22Rv1 (cell line): ENCODE measurements at regions not wholly inside any gene's neighbourhood (a gene's known extent, or its start where the extent isn't known, plus 50 kb on each side); places are given as distances from the start of the nearest gene placed in this dataset.

Experiments used
- H3K27ac ChIP-seq: fragments of 450-650 bp; 2 replicates; pipeline ENCODE4 v1.5.1; 2017
- ZFX ChIP-seq: fragments of 450-650 bp; IDR thresholded peaks from 2 replicates; pipeline ENCODE4 v1.6.1; 2017; ENCODE audit warnings: antibody characterized with exemption, borderline replicate concordance
- TF ChIP-seq, protein P1 (sequence below): fragments of 450-650 bp; IDR thresholded peaks from 2 replicates; pipeline ENCODE4 v1.5.1; 2017; ENCODE audit warnings: mild to moderate bottlenecking

DNA sequence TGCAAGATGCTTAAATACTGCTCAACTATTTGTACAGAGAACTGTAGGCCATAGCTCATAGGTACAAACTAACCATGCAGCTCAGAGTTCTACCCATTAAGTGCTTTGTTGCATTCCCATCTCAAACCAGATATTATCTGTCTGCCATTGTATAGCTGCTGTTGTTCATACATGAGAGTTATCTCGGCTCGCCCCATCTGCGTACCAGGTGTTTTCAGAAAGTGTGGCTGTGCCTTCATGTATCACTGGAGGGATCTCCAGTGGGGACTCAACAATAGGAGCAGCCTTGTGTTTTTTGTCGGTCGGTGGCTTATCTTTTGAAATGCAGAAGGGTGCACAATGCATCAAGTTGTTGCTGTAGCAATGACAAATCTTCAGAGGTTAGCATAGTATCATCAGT, 678.3 kb downstream of the RERGL start:
- H3K27ac ChIP-seq = no peak overlapping the region
- TF ChIP-seq, protein P1, sequence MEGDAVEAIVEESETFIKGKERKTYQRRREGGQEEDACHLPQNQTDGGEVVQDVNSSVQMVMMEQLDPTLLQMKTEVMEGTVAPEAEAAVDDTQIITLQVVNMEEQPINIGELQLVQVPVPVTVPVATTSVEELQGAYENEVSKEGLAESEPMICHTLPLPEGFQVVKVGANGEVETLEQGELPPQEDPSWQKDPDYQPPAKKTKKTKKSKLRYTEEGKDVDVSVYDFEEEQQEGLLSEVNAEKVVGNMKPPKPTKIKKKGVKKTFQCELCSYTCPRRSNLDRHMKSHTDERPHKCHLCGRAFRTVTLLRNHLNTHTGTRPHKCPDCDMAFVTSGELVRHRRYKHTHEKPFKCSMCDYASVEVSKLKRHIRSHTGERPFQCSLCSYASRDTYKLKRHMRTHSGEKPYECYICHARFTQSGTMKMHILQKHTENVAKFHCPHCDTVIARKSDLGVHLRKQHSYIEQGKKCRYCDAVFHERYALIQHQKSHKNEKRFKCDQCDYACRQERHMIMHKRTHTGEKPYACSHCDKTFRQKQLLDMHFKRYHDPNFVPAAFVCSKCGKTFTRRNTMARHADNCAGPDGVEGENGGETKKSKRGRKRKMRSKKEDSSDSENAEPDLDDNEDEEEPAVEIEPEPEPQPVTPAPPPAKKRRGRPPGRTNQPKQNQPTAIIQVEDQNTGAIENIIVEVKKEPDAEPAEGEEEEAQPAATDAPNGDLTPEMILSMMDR = no peak
- no peak for TF ChIP-seq ZFX

DNA sequence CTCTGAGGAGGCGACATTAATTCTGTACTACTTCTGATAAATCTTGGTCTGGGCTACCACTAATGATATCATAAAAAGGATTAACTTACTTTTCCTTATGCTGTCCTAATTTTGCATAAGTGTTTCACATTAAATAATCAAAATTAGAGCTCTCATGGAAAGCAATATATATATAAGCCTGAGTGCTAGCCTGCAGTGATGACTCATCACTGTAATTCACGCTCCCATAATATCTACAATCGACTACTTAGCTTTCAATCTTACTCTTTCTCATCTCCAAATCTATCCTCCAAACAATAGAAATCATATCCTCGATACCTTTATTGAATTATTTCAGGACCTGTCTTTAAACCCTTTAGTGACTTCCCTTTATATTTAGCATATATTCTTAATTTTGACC, 701.3 kb downstream of the RERGL start:
- no peak overlapping the region for H3K27ac ChIP-seq
- no peak for TF ChIP-seq ZFX
- TF ChIP-seq, protein P1 = no peak

DNA sequence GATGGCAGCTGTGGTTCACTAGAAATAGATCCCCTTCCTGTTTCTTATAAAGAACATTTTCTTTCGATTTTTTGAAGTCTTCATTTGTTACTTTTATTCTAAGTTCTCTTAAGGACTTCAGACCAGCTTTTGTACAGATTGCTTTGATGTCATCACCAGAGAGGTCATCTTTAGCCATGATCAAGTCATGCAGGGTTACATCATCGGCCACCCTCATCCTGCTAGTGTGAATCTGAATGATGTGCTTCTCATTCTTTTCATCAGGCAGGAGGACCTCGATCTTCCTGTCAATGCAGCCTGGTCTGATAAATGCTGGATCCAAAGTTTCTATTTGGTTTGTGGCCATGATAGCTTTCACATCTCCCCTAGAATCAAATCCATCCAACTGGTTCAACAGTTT, 706.7 kb downstream of the RERGL start:
- H3K27ac ChIP-seq = no peak overlapping the region
- TF ChIP-seq ZFX = no peak
- TF ChIP-seq, protein P1 = no peak

GRCh38 chr12:17381211-17381610, 708.8 kb downstream of the RERGL start:
- TF ChIP-seq ZFX = no peak
- TF ChIP-seq, protein P1 = no peak
- H3K27ac ChIP-seq = no peak overlapping the region

DNA sequence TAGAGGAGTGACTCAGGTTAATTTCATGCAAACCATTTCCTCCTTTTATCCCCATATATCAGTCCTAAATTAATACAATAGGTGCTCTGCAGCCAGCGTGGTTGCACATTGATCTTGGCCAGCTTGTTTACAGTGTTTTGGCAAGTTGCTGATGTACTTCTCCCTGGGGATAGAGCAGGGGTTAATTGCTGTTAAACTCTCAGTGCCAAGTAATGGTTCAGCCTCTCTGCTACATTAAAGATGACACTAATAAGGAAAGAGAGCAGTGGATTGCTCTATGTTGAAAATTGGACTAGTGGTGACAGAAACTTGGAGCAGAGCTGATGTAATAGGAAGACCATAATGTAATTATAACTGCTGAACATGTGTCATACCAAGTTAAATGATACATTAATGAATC, 717.5 kb downstream of the RERGL start:
- no peak overlapping the region for H3K27ac ChIP-seq
- TF ChIP-seq, protein P1 = no peak
- no peak for TF ChIP-seq ZFX

GRCh38 chr12:17371491-17372215, 718.3 kb downstream of the RERGL start:
- no peak overlapping the region for H3K27ac ChIP-seq
- no peak for TF ChIP-seq ZFX
- TF ChIP-seq, protein P1 = no peak

DNA sequence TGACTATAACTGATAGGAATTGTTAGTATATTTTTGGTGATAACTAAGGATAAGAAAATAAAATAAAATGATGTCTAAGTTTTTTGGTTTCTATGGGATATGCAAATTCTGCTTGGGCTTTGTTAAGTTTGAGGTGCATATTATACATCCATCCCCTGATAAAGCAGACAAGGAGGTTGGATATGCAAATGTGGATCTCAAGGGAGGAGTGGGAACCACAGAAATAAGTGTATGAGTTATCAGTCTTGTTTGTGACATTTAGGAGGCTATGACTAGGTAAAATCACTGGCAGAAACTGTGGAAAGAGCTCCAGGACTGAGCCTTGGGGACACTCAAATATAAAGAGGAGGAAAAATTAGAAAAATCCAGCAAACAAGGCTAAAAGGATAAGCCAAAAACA, 719.4 kb downstream of the RERGL start:
- no peak overlapping the region for H3K27ac ChIP-seq
- TF ChIP-seq, protein P1 = no peak
- TF ChIP-seq ZFX = no peak
